HG02852 (cell line): ENCODE measurements at regions not wholly inside any gene's neighbourhood (a gene's known extent, or its start where the extent isn't known, plus 50 kb on each side); places are given as distances from the start of the nearest gene placed in this dataset.
"Not testable (repeated sequence)": the region's sequence is repeated elsewhere in the genome, so short reads cannot be mapped to it uniquely, and the experiment has no call there.

Experiments used
- ATAC-seq: cut with Tn5 transposase; IDR thresholded peaks from one replicate; pipeline ENCODE4 v1.9.1; 2021; ENCODE audit warnings: mild to moderate bottlenecking, moderate library complexity; ENCODE audit not compliant: unreplicated experiment

DNA sequence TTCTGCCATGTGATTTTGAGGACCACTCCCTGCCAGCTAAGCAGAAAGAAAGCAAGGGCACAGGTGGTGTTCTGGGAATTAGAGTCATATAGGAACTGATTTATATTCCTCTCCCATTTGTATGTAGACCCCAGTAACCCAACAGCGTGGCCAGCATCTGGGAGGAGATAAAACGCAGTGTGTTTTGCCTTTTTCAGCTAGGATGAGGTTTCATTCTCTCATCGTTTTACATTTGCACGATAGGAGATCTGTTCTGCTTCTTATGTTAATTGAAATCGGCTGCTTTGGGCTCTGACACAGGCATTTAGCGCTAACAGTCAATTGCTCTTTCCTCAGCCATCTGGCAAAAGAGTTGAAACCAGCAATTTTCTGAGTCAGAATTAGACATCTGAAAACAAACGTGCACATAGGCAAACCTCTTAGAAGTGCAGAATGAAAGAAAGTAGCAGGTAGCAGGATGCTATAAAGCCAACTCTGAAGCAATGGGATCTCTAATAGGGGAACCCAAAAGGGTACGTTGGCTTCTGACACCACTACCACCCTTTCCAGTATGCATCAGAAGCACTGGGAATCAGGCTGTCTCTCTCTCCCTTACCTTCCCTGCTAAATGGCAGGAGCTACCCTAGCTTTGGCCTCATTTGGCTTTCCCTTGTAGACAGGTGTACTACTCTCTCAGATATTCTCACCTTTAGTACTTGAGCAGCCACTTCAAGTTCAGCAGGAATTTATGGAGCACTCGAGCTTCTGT, 219.1 kb downstream of the PHLDA1 start:
- ATAC-seq = peak; percentile 56

DNA sequence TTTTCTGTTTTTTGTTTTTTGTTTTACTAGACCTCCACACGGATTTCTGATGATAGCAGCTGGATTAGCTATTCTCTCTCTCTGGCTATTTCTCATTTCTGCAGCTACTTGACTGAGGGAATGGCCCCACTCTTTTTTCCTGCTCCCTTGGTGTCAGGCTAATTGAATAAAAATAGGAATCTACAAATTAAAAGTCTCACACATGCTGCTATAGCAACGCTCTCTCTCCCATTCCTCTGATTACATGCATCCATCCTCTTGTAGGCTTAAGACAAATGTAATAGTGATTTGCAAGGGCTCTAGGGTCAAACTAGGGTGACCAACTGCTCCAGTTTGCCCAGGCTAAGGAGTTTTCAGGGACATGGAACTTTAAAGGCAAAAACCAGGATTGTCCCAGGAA, 221.8 kb downstream of the PHLDA1 start:
- ATAC-seq = no peak

DNA sequence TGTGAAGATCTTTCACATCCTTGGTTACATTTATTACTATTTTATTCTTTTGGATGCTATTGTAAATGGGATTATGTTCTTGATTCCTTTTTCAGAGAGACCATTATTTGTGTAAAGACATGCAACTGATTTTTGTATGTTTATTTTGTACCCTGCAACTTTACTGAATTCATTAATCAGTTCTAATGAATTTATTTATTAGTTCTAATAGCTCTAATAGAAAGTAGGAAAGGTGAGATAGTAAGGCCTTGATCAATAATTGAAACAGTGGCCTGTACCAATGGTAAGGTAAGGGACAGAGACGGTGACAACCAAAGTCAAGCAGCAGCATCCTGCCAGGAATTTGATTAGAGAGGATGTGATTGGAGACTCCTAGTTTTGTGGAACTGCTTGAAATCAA, 224.1 kb downstream of the PHLDA1 start:
- no peak for ATAC-seq

DNA sequence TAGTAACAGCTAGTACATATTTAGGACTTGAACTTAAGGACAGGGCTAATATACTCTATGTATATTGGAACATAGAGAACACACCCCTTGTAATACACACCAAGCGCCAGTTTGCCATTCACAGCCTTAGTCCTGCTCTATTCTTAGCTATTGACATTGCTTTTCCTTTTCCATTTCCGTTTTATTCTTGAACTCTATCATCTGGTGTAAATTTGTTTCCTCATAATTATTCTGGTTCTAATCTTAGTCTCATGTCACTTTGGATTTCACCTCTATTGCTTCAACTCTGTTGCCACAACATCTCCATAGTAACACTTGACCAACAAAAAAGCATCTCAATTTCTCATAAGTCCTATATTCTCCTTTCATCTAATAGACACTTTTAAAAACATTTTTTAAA, 225.7 kb downstream of the PHLDA1 start:
- ATAC-seq = no peak

DNA sequence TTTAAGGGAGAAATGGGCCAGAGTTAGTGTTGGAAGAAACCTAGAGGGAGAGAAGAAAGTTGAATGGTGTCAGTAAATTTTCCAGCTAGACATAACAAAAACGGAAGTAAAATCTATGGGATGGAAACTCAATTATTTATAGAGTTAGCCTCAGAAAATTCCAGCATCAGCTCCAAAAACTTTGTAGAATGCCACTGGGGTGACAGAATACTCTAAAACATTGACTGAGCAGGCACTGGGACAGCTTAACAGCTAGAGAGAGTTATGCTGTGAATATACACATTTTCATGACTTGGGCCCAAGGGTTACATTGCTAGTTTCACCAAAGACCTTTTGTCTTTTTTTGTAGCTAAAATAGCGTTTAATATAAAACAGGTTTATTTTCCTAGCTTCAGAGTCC, 226.3 kb downstream of the PHLDA1 start:
- no peak for ATAC-seq

DNA sequence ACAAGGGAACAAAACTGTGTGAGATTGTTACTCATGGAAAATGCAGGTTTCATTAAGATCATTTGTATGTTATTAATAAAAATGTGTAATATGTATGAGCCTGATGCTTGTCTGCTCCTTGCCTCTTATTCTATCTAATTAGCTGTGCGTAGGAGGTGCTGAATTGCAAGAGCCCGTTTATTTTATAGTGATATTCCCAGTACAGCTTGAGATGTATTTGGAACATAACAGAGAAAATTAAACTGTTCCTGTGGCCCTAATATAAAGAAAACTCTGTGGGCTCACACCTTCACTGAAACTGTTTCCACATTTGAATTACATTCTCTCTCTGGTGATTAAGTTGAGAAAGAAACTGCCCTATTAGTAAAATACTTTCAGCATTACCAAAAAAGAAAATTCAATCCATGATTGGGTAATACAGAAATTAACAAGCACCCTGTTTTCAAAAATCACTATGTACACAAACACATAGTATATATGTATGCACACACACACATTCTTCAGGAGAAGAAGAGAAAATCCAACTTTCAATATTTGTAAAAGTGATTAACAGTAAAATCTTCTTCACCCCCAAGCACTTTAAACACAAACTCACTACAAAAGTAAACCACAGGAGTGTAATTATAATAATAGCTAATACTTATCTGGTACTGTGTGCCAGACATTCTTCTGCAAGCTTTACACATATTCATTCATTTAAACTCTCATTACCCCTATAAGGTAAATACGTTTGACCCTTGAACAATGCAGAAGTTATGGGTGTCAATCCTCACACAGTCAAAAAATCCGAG, 233.2 kb downstream of the PHLDA1 start:
- ATAC-seq = no peak

DNA sequence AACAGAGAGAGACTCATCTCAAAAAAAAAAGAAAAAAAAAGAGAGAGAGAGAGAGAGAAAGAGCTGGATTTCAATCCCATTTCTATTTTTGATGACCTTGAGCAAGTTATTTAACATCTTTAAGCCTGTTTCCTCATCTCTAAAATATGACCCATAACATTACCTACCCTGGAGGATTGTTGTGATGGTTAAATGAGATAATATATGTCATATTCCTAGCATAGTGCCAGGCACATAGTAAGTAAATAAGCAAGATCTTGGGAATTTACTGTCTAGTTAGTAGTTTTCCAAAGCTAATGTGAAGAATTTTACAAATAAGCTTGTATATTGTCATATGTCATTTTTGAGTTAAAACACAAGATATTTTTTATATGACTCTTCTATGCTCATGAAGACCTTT, 236.5 kb downstream of the PHLDA1 start:
- ATAC-seq = no peak

DNA sequence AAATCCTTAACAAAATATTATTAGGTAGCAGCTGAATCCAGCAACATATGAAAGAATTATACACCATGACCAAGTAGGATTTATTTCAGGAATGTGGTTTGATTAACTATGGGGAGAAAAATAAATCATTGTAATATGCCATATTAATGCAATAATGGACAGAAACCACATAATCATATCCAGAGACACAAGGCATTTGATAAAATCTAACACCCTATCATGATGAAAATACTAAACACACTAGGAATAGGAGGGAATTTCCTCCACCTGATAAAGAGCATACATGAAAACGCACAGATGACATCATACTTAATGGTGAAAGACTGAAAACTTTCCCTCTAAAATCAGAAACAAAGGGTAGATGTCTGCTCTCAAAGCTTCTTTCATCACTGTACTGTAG, 238.9 kb downstream of the PHLDA1 start:
- ATAC-seq = no peak

DNA sequence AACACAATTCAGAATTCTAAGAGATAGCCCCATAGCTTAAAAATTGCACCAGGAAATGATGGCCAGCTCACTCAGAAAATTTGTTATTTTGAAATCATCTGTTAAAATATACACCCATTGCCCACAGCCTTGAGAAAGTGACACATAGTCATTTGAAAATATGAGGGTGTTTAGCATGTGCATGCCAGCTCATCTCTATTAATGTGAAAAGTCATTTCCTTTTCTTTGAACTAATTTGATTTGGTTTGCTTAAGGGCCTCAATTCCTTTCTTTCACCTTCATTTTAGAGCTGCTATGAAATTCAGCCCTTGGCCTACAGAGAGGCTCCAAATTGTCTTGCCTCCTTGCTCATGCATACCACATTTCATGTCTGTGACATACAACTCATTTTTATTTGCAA, 241.4 kb downstream of the PHLDA1 start:
- no peak for ATAC-seq

DNA sequence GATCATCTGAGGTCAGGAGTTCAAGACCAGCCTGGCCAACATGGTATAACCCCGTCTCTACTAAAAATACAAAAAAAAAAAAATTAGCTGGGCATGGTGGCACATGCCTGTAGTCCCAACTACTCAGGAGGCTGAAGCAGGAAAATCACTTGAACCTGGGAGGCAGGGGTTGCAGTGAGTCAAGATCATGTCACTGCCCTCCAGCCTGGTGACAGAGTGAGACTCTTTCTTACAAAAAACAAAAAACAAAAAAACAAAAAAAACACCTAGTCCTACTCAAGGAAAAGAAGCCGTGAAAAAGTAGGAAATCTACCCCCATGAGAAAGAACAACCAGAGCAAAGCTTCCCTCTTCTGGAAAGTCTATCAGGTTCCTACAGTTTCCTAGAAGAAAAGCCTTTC, 244.4 kb downstream of the PHLDA1 start:
- not testable (repeated sequence) for ATAC-seq

DNA sequence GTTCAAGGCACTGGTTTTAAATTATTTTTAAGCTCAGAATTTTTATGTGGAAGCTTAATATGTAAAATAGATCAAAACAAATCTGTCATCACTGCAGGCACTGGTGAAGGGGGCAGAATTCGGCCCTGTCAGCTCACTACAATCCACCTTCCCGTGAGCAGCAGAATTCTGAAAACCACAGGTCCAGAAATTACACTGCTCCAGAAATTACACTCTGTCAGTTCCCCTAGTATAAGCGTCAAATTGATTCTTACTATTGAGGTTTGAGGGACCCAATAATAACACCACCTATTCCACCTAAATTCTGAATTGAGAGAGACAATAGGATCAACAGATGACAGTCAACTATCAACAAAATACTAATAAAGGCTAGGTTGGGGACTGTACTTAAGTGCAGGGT, 245.5 kb downstream of the PHLDA1 start:
- no peak for ATAC-seq

DNA sequence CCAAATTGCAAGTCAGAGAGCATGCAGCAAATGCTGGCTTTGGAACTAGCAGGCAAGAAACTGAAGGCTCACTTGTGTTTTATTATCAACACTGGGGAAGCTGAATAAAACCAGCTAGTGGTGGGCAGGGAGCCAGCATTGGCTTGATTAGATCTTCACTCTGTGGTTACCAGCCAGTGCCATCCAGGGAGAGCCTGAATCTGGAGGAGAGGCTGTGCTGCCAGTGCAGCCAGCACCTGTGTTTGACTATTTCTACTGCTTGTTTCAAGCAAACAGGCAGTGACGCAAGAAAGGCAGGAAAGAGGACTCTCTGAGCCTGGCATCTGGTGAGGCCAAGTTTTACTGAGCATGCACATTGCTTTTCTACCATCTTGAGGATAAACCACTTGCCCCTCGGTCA, 247.0 kb downstream of the PHLDA1 start:
- no peak for ATAC-seq

DNA sequence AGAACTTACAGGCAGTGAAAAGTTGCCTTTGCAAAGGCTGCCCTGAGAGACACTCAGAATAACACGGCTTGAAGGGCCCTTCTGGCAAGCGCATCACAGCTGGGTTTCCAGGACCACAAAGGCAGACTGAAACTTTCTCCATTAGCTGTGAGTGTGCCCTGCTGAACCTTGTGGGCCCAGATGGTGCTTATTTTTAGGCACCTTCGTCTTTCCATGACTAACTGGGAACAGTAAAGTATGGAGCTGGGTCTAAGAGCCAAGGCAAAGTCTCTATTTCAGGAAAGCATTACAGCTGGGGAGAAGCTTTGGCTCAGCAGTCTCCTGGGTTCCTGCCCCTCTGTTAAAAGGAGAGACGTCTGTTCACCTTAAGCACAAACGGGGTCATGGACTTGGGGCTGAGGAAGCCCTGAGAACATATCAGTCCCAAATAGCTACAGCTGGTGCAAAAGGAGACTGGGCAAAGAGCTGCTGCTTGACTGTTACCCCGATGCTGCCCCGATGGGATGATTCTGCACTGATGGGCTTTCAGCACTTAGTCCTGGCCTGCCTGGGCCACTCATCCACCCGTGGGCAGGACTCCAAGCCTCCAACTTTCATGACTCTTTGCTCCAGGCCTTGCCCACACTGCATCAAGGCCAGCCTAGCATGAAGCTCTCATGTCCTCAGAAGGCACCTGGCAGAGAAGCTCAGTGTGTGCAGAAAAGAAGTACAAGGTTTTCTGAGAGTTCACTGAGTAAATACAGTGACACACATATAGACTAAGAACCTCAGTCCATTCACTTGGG, 248.3 kb downstream of the PHLDA1 start:
- ATAC-seq = no peak

DNA sequence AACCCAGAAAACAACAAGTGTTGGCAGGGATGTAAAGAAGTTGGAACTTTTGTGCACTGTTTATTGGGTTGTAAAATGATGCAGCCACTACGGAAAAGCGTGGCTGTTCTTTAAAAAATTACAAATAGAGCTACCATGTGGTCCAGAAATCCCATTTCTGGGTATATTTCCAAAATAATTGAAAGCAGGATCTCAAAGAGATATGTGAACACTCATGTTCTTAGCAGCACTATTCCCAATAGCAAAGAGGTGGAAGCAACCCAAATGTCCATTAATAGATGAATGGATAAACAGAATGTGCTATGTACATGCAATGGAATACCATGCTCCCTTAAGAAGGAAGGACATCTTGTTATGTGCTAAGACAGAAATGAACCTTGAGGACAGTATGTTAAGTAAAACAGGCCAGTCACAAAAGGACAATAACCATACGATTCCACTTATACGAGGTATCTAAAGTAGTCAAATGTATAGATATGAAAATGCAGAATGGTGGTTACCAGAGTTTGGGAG, 249.5 kb downstream of the PHLDA1 start:
- ATAC-seq = no peak

DNA sequence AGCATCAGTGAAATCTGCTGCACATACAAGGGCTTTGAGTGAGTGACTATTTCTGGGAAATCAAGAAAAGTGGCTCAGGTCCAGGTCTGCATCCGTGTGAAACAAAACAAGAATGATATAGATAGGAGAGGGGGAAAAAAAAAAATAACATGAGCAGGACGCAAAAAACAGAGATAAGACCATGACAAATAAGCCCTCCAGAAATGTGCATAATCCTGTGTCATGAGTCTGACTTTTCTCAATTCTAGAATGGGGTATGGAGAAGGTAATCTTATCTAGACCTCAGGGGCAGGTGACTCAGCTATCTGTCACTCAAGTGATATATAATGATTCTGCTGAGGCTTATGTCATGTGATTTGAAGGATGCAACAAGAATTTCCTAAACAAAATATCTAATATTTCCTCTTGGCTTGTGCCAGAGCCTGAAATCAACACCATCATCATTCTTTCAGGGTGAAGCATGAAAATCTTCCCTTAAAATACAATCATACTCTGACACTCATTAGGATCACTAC, 250.0 kb downstream of the PHLDA1 start:
- no peak for ATAC-seq

DNA sequence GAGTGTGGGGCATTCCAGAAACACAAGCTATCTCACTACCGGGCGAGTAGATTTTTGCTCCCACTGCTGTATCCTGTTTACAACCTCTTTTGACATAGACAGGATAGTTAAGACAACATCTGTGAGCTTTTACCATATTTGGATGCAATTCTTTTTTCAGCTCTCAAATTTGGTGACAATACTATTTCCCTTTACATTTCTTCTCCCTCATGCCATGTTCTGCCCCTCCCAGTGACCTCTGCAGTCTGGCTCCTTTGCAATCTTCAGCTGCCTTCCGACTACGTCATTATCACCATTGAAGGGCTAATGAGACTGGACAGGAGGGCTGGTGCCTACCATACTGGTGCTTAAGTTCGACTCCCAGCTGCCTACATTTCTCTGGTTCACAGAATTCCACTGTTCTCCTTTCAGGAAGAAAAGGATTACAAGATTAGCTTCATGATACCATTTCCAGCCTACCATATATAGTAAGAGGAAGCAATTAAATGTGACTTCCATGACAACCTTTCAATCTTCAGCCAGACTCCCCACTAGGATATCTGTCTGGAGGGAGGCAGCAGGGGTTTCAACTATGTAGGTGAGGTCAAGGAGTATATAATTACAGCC, 251.6 kb downstream of the PHLDA1 start:
- no peak for ATAC-seq

DNA sequence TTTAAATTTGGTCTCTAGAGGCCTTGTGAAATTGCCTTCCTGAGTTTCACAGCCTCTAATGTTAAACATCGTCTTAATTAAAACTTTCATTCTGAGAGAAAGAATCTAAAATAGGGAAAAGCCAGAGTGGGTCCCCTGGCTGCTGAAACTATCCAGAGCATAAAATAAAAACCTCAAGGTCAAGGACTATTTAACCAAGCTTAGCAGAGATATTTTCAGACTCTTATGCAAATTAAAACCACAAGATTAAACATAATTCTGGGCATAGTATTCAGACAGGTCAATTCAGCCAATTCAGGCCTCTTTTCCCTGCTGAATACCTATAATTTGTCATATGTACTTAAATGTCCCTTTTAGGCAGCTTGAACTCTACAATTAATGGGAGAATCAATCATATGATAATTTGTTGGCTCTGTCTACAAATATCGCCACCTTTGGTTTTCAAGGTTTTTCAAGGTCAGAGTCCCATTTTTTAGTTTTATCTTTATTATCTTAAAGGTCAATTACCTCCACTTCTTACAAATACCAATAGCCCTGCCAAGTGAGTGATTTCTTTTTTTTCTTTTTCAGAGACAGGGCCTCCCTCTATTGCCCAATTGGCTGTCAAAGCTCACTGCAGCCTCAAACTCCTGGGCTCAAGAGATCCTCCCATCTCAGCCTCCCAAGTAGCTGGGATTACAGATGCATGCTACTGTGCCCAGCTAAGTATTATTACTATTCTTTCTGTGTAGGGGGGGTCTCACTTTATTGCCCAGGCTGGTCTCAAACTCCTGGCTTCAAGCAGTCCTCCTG, 257.1 kb downstream of the PHLDA1 start:
- ATAC-seq = no peak

DNA sequence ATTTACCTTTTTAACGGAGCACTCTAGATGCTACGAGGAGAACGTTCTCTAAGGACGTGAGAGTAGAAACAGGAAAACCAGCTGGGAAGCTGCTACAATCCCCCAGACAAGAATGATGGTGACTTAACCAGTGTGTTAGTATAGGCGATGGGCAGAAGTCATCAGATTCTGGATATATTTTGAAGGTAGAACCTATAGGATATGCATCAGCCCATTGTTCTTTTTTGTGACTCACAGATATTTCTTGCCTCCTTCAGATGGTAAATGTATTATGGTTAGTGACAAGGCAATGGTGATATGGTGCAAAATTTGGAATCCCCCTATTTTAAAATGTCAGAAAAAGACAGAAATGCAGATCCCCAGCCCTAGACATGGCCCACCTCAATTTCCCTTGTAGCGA, 258.2 kb downstream of the PHLDA1 start:
- ATAC-seq = no peak

DNA sequence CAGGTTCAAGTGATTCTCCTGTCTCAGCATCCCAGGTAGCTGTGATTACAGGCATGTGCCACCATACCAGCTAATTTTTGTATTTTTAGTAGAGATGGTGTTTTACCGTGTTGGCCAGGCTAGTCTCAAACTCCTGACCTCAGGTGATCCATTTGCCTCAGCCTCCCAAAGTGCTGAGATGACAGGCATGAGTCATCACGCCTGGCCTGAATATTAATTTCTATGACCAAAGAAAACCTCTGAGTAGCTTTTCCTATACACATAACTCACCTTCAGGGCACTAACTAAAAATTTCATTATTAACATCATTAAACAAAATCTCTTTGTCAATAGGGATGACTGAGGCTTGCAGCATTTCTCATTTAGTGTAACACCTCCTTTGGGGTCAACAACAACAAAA, 259.6 kb upstream of the KRR1 start:
- no peak for ATAC-seq

DNA sequence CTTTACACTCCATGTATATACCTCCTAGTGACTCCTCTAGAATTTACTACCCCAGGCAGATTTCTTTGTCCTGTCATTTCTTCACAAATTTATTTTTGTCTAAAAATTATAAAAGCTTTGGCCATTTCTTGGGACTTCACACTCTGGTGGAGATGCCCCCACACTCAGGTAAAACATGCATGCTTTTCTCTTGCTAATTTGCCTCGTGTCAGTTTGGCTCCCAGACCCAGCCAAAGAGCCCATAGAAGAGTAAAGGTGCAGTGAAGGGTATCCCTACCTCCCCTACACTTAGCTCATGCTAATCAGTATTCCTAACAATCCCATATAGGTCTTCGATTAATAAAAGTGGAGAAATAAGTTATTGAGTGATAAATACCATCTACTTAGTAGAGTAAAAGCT, 256.5 kb upstream of the KRR1 start:
- ATAC-seq = no peak
